Choroid plexus epithelial cell (primary cell): ENCODE measurements at regions not wholly inside any gene's neighbourhood (a gene's known extent, or its start where the extent isn't known, plus 50 kb on each side); places are given as distances from the start of the nearest gene placed in this dataset.

Experiments
- DNase-seq: peaks from one replicate; pipeline ENCODE4 v3.0.0-alpha.2; 2010; ENCODE audit warnings: low read depth
- H3K4me3 ChIP-seq: 2 replicates; pipeline ENCODE4 v1.5.1; 2011; ENCODE audit warnings: low read depth, mild to moderate bottlenecking, control low read depth, low read length, moderate library complexity
- TF ChIP-seq, protein P1 (sequence below): conservative IDR thresholded peaks from 2 replicates; pipeline ENCODE4 v1.5.1; 2011; ENCODE audit warnings: low read depth, mild to moderate bottlenecking, control low read depth, inconsistent platforms, low read length, moderate library complexity

DNA sequence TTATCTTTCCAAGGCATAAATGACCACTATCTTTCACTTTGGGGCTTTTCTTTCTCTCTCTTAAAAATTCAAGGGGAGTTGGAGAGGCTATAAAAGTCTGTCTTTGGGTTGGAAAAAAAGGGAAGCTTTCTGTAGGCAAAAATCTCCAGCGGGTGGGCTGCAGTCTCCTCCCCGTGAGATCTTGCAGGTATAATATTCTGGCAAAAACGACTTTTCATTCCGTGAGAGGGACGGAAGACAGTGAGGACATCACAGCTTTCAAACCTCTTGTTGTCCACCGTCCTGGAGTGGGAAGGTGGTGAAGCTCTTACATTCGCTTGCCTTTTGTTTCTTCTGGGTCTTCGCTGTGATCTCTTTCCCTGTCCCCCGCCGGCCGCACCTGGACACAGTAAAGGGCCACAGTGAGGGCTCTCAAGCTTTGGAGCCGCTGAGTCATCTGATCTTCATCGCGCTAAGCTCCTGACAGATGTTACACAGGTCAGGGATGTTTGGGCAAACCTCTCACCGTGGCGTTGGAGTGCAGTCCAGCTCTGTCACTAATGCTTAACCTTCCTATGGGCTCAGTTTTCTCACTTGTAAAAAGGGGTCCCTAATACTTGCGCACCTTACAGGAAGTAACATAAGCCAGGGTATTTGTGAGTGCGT, 61.9 kb upstream of the MEGF10 start:
- peak; percentile 11 for DNase-seq
- TF ChIP-seq, protein P1, sequence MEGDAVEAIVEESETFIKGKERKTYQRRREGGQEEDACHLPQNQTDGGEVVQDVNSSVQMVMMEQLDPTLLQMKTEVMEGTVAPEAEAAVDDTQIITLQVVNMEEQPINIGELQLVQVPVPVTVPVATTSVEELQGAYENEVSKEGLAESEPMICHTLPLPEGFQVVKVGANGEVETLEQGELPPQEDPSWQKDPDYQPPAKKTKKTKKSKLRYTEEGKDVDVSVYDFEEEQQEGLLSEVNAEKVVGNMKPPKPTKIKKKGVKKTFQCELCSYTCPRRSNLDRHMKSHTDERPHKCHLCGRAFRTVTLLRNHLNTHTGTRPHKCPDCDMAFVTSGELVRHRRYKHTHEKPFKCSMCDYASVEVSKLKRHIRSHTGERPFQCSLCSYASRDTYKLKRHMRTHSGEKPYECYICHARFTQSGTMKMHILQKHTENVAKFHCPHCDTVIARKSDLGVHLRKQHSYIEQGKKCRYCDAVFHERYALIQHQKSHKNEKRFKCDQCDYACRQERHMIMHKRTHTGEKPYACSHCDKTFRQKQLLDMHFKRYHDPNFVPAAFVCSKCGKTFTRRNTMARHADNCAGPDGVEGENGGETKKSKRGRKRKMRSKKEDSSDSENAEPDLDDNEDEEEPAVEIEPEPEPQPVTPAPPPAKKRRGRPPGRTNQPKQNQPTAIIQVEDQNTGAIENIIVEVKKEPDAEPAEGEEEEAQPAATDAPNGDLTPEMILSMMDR, result no peak

DNA sequence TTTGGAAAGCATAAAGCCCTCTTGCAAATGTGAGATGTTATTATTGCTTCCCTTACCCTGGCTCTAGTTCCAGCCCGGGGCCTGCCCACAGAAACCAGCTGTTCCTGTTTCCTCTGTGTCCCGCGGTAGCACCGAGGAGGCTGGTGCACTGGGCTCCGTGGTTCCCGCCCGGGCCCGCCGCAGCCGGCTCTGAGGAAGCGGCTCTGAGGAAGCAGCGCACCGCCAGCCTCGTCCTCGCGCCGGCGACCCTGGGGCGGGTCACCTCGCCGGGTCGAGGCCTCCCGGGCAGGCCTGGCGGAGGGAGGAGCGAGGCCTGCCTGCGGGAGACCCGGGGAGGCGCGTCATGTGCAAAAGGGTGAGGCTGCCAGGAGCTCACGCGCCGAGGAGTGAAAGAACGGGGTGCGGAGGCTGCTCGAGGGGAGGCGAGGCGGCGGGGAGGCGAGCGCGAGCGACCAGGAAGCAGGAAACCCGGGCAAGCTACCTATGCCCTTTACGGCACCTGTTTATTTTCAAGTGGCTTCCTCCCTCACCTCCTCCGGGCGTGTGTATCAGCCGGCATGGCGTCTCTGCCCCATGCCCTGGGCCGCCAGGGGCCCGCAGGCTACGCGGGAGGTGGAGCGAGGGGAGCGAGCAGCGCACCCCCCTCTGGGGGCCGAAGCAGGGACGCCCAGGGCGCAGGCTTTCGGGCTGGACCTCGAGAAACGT, 61.3 kb upstream of the MEGF10 start:
- peak overlapping the region; percentile 67 for H3K4me3 ChIP-seq
- TF ChIP-seq, protein P1, result peak; percentile 32
- DNase-seq, result peak; percentile 41

More for the DNA sequence above, 61.9 kb upstream of the MEGF10 start:
- peak overlapping the region; percentile 67 for H3K4me3 ChIP-seq

DNA sequence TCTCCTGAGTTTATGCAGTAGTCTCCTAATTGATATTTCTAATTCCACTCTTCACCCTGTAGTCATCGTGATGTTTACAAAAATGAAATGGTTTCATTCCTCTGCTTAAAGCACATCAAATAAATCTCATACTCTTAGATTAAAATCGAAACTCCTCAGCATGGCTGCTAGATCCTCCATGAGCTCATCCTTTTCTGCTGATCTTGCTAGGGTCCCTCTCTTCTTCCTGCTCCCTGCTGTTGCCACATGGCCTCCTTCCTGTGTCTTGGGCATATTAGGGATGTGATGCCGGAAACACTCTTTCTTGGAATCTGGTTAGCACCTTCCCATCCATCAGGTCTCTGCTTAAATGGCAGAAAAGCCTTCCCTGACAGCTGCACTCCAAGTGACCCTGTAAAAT, 59.5 kb upstream of the MEGF10 start:
- no peak for DNase-seq
- TF ChIP-seq, protein P1, result no peak
- H3K4me3 ChIP-seq, result no peak overlapping the region

GRCh38 chr5:127233590-127233989, 57.0 kb upstream of the MEGF10 start:
- DNase-seq, result no peak
- TF ChIP-seq, protein P1, result no peak
- no peak overlapping the region for H3K4me3 ChIP-seq

DNA sequence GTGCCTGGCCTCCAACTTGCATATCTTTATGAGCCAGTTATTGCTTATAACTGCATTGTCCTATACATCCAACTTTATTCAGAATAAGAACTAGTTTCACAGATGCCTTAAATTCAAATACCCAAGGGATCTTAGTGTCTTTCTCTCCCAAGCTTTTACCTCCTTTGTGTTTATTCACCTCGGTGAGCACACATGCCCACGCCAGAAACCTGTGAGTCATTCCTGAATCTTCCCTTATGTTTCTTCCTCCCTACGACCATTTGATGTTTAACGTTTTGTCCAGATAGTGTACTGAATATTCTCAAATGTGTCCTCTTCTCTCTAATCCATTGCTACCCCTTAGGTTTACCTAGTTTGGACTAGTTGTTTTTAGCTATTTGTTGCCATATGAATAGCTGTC, 55.5 kb upstream of the MEGF10 start:
- TF ChIP-seq, protein P1, result no peak
- no peak for DNase-seq

DNA sequence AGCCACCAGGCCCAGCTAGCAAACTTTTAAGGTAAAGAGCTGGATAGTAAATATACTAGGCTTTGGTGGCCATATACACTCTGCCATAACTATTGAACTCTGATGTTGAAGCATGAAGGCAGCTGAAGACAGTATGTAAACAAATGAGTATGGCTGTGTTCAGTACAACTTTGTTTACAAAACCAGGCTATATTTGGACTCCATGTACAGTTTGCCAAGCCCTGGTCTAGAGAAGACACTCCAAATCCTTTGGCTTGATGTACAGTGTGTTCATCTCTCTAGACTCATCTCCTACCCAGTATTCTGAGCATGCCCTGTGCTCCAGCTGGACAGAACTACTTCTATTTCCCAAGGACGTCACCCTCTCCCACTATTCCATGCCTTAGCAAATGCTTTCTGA, 54.3 kb upstream of the MEGF10 start:
- no peak overlapping the region for H3K4me3 ChIP-seq
- TF ChIP-seq, protein P1, result no peak
- no peak for DNase-seq

More for the DNA sequence above, 55.5 kb upstream of the MEGF10 start:
- no peak overlapping the region for H3K4me3 ChIP-seq
